RWPE2 (cell line): ENCODE measurements at regions not wholly inside any gene's neighbourhood (a gene's known extent, or its start where the extent isn't known, plus 50 kb on each side); places are given as distances from the start of the nearest gene placed in this dataset.

Experiments used
- ATAC-seq: fragments of 200-7000 bp; cut with Tn5 transposase; 3 replicates; pipeline ENCODE4 v1.9.1; 2021; ENCODE audit warnings: low read depth
- DNase-seq: peaks from one replicate; pipeline ENCODE4 v3.0.0-alpha.2; 2020; ENCODE audit warnings: low spot score
- H3K27ac ChIP-seq: fragments of 450-650 bp; 2 replicates; pipeline ENCODE4 v1.5.1; 2017; ENCODE audit warnings: mild to moderate bottlenecking; ENCODE audit not compliant: poor library complexity, severe bottlenecking
- H3K27me3 ChIP-seq: fragments of 250-450 bp; sonication (Bioruptor Pico); 2 replicates; pipeline ENCODE4 v1.5.1; 2021; ENCODE audit warnings: mild to moderate bottlenecking, moderate library complexity; ENCODE audit not compliant: insufficient read depth, poor library complexity, severe bottlenecking
- H3K36me3 ChIP-seq: fragments of 250-450 bp; sonication (Bioruptor Pico); 2 replicates; pipeline ENCODE4 v1.5.1; 2020; ENCODE audit warnings: low read depth, mild to moderate bottlenecking, moderate library complexity
- H3K4me1 ChIP-seq: fragments of 250-450 bp; sonication (Bioruptor Pico); 2 replicates; pipeline ENCODE4 v1.5.1; 2021; ENCODE audit warnings: mild to moderate bottlenecking, moderate library complexity; ENCODE audit not compliant: insufficient read depth, poor library complexity, severe bottlenecking
- H3K4me3 ChIP-seq: fragments of 250-450 bp; sonication (Bioruptor Pico); 2 replicates; pipeline ENCODE4 v1.5.1; 2021; ENCODE audit warnings: mild to moderate bottlenecking, moderate library complexity; ENCODE audit not compliant: severe bottlenecking
- H3K9me3 ChIP-seq: fragments of 250-450 bp; sonication (Bioruptor Pico); 2 replicates; pipeline ENCODE4 v1.5.1; 2021; ENCODE audit warnings: mild to moderate bottlenecking, moderate library complexity; ENCODE audit not compliant: severe bottlenecking
- TF ChIP-seq, protein P1 (sequence below): fragments of 450-650 bp; IDR thresholded peaks from one replicate; pipeline ENCODE4 v1.5.1; 2017; ENCODE audit warnings: mild to moderate bottlenecking, moderate library complexity; ENCODE audit not compliant: poor library complexity, severe bottlenecking

DNA sequence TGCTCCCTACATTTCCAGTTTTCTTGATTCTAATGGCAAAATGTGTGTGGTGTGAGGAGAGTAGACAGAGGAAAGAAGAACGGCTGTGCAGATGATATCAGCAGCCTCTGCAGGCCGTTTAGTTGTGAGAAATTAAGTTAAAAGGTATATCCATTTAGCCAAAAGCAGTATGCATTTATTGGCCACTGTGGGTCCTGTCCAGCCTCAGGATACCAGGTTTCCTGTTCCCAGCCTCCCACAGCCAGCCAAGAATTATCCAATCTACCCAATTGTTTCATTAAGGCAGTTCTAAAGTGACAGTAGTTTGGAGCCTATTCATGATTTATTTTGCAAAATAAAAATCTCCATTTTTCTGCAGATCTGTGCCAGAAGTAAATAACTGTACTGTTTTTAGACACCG lies 107.5 kb downstream of the TMEM18 start:
- no peak for ATAC-seq
- Histone ChIP-seq H3K27me3 (no peaks in the 10 kb centered on the region), H3K4me1 (peaks cover 11% of the 10 kb centered on the region), H3K36me3 (no peaks in the 10 kb centered on the region), H3K9me3 (peaks cover 2% of the 10 kb centered on the region), H3K4me3 (no peak overlapping the region), H3K27ac (no peak overlapping the region)
- TF ChIP-seq, protein P1, sequence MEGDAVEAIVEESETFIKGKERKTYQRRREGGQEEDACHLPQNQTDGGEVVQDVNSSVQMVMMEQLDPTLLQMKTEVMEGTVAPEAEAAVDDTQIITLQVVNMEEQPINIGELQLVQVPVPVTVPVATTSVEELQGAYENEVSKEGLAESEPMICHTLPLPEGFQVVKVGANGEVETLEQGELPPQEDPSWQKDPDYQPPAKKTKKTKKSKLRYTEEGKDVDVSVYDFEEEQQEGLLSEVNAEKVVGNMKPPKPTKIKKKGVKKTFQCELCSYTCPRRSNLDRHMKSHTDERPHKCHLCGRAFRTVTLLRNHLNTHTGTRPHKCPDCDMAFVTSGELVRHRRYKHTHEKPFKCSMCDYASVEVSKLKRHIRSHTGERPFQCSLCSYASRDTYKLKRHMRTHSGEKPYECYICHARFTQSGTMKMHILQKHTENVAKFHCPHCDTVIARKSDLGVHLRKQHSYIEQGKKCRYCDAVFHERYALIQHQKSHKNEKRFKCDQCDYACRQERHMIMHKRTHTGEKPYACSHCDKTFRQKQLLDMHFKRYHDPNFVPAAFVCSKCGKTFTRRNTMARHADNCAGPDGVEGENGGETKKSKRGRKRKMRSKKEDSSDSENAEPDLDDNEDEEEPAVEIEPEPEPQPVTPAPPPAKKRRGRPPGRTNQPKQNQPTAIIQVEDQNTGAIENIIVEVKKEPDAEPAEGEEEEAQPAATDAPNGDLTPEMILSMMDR = no peak
- no peak for DNase-seq

DNA sequence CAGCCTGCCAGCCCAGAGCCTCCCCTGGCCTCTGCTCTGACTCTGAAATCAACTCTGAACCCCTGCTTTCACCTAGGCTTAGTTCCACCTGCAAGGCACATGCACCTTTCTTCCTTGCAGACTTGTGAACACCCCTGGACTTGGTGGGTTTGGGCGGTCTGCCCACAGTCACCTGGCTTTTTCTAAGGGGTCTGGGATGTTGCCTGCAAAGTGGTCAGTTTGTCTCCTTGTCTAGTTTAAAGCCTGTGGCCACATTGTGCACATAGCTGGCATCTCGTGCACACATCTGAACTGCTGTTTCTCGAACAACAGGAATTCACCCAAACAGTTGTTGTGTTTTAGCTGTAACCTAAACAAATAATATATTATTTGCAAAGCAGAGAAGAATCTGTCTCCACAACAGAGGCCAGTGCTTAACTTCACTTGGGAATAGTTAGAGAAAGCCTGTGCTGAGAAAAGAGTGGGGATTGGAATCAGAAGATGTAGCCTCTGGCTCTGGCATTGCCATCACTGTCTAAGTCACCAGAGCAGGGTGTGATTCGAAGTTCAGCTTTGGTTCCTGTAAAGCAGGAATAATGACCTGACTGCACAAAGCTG lies 108.5 kb downstream of the TMEM18 start:
- no peak for DNase-seq
- H3K9me3 ChIP-seq = peaks cover 2% of the 10 kb centered on the region
- peak overlapping the region; percentile 64 for H3K27ac ChIP-seq
- H3K4me3 ChIP-seq = no peak overlapping the region
- ATAC-seq = no peak
- H3K27me3 ChIP-seq = no peaks in the 10 kb centered on the region
- H3K36me3 ChIP-seq = no peaks in the 10 kb centered on the region
- TF ChIP-seq, protein P1 = no peak
- H3K4me1 ChIP-seq = peaks cover 11% of the 10 kb centered on the region

DNA sequence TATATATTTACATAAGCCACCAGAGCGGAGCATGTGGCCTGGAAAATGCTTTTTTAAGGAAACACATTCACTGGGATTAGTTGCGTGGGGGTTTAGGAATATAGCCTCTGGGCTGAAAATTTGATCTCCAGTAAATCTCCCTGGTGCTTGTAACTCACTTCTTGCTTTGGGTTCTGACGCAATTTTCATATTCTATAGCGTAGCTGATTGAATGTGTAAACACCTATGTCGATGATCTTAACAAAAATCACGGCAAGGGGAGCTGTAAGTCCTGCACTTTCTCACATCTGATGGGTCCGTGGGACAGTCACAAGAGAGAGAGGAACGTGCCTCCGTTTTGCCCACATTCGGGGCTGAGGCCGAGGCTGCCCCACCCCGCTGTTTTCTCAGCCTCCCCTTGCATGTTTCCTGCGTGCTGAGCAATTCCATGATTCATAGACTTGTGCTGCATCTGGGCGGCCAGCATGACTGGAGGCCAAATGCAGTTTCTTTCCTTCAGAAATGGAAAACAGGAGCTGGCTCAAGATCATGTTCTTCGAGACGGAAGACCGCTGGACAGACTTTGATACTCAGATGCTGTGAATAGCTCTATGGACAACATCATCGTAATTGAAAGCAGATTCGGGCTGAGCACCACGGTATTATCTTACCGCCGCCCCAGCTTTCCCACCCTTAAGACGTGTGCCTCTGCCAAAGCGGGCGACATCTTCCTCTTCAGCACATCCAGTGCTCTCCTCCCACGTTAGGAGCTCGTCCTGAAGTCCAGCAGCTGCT lies 109.2 kb downstream of the TMEM18 start:
- no peak for DNase-seq
- no peaks in the 10 kb centered on the region for H3K36me3 ChIP-seq
- peak; percentile 95 for ATAC-seq
- H3K9me3 ChIP-seq = peaks cover 2% of the 10 kb centered on the region
- peak overlapping the region; percentile 64 for H3K27ac ChIP-seq
- no peaks in the 10 kb centered on the region for H3K27me3 ChIP-seq
- H3K4me3 ChIP-seq = no peak overlapping the region
- peaks cover 11% of the 10 kb centered on the region for H3K4me1 ChIP-seq
- TF ChIP-seq, protein P1 = no peak

DNA sequence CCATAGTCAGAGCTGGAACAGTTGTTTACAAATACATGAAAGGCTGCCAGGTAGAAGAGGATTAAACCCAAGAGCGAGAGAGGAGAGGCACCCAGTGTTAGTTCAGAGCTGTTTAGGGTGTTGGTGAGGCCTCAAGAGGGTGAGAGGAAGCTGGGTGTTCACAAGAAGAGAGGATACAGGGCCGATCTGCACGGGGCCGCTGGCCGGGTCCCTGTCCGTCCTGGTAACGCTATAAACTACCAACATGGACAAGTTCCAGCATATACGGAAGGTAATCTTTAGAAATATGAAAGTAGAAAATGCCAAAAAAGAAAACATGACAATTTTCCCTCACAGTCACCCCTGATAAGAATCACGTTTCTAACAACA lies 109.7 kb downstream of the TMEM18 start:
- H3K9me3 ChIP-seq = peaks cover 2% of the 10 kb centered on the region
- H3K36me3 ChIP-seq = no peaks in the 10 kb centered on the region
- H3K27me3 ChIP-seq = no peaks in the 10 kb centered on the region
- DNase-seq = no peak
- ATAC-seq = peak; percentile 28
- H3K27ac ChIP-seq = peak overlapping the region; percentile 64
- peaks cover 11% of the 10 kb centered on the region for H3K4me1 ChIP-seq
- TF ChIP-seq, protein P1 = no peak
- no peak overlapping the region for H3K4me3 ChIP-seq
